Transverse colon (tissue), 3 donors: ENCODE measurements at regions not wholly inside any gene's neighbourhood (a gene's known extent, or its start where the extent isn't known, plus 50 kb on each side); places are given as distances from the start of the nearest gene placed in this dataset.

Source experiments
- POLR2A ChIP-seq: fragments of 450-650 bp; IDR thresholded peaks from one replicate; pipeline ENCODE4 v1.6.1; 2016; ENCODE audit warnings: antibody characterized with exemption, mild to moderate bottlenecking, moderate library complexity
- TF ChIP-seq, protein P1 (sequence below), 5 experiments: fragments of 200-600 bp in 3 of 5; fragments of 450-650 bp in 2 of 5; sonication (generic) in 3 of 5; IDR thresholded peaks; 1 replicate in 2 of 5; 2 replicates in 3 of 5; pipeline ENCODE4 v1.5.1; 2016 to 2017; ENCODE audit warnings: antibody characterized with exemption in 5 of 5, inconsistent platforms in 3 of 5, mild to moderate bottlenecking in 2 of 5, moderate library complexity in 1 of 5

DNA sequence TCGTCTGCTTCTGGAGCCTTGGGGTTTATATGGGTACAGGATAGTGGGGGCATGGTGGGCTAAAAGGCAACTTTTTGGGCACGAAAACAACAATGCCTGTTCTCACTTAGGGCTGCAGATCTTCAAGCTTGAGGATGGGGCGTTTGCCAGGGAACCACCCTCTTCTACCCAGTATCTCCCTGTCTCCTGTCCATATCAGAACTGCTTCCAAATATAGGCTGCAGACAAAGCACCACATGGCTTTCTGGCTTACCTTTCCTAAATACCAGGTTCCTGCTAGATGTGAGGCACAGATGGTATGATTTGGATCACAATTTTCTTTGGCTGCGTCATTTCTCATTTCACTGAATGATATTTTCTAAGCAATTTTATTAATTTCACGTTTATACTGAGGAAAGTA, 70.4 kb downstream of the CMAS start:
- TF ChIP-seq POLR2A = no peak
- TF ChIP-seq, protein P1, sequence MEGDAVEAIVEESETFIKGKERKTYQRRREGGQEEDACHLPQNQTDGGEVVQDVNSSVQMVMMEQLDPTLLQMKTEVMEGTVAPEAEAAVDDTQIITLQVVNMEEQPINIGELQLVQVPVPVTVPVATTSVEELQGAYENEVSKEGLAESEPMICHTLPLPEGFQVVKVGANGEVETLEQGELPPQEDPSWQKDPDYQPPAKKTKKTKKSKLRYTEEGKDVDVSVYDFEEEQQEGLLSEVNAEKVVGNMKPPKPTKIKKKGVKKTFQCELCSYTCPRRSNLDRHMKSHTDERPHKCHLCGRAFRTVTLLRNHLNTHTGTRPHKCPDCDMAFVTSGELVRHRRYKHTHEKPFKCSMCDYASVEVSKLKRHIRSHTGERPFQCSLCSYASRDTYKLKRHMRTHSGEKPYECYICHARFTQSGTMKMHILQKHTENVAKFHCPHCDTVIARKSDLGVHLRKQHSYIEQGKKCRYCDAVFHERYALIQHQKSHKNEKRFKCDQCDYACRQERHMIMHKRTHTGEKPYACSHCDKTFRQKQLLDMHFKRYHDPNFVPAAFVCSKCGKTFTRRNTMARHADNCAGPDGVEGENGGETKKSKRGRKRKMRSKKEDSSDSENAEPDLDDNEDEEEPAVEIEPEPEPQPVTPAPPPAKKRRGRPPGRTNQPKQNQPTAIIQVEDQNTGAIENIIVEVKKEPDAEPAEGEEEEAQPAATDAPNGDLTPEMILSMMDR (IDR thresholded peaks at IDR 0.05) = no peak
